ENCODE measurements at regions not wholly inside any gene's neighbourhood (a gene's known extent, or its start where the extent isn't known, plus 50 kb on each side); places are given as distances from the start of the nearest gene placed in this dataset.

DNA sequence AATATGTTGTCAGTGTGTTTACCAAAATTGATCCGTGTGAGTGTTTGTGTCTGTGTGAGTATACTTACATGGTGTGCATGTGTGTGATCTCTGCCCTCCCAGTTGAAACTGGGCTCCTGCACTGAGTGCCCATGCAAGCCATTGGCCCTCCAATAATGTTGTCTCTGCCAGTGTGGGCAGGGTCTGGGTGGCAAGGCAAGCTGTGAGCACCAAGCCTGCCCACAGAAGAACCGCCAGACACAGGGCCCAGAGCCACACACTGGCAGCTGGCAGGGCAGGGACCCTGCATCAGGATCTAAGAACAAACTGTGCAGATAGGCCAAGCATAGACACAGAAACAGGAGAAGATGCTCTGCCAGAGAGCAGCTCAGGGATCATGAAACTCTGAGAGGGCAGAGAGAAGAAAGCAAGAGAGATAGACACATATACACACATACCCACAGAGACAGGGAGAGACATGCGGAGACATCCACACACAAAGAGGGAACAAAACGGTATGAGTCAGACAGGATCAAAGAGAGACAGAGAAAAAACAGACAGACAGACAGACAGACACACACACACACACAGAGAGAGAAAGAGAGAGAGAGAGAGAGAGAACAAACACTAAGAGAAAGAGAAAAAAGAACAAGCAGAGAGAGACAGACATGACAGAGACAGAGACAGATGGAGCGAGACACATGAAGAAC, 555.0 kb downstream of the MID1IP1 start:
- DNase-seq: no peak

DNA sequence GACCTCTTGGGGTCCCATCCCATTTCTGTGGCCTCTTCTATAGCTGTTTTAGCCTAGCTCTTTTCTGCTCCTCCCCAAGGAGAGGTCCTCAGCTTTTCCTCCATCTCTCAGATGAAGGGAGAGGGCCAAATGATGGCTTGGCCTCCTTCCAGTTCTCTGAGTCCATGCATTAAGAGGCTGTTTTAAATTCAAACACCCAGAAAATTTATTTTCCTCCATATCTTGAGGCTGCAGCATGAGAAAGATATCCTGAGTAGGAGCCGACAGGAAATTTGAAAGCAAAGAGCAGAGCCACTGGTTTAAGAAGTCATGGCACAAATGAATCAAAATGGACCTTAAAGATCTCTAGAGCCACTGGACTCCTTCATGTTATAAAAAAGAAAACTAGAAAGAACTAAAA, 558.8 kb downstream of the MID1IP1 start:
- DNase-seq: no peak

GRCh38 chrX:39361736-39362135, 560.5 kb downstream of the MID1IP1 start:
- no peak for DNase-seq

GRCh38 chrX:39367416-39367815, 566.2 kb downstream of the MID1IP1 start:
- DNase-seq: no peak

DNA sequence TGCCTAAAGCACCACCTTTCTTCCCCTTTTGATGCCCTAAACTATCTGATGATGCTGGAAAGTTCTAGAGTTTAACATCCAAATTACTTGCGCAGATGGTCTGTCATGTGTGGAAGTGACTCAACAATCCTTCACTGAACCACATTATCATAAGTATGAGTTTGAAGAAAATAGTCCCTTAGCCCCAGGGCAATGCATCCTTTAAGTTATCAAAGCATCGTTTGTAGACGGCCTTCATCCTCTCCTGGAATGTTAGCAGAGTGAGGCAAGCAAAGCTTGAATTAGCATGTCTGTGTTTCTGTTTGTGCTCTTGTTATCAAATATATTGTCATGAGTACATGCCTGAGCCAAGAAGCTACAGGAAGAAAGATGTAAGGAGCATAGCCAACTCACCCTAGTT, 570.9 kb downstream of the MID1IP1 start:
- DNase-seq: no peak

DNA sequence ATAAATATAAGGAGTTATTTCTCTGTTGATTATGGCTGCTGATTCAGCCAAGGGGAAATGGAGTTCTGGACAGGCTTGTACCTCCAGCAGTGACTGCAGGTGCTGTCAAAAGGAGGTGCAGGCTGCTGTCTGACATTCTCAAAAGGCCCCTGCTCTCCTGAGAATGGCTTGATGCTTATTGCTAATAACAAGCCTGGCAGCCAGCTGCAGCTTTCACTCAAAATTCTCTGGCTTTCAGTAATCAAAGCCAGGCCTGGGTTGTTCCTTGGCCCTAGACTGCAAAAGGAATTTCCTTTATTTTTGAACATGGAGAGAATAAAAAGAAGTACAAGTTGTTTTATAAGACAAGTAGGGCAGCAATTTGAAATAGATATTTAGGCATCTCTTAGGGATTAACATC, 575.9 kb downstream of the MID1IP1 start:
- no peak for DNase-seq

- no peak for DNase-seq
Measured at GRCh38 chrX:39377773-39378172, 576.5 kb downstream of the MID1IP1 start.

- DNase-seq: no peak
Measured at GRCh38 chrX:39381422-39381821, 580.2 kb downstream of the MID1IP1 start.

DNA sequence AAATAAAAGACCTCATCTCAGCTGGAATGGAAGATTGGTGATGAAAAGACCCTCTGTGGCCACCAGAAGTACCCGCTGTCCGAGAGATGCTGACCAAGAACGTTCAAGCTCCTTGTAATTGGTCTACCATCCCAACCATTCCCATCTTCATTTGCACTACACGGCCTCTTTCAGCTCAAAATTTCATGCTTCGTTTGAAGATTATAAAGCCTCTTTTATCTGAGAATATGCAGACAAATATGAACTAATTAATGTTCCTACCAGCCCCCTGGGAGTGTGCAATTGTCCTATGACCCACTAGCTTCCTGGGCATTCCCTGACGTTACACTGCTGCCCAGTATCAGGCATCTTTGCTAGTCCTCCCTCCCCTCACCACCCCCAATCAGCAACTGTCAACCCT, 583.7 kb downstream of the MID1IP1 start:
- DNase-seq: no peak

- no peak for DNase-seq
Measured at GRCh38 chrX:39388730-39389129, 587.5 kb downstream of the MID1IP1 start.

GRCh38 chrX:39396358-39396995, 595.2 kb downstream of the MID1IP1 start:
- peak; percentile 8 to 25 for DNase-seq

GRCh38 chrX:39397561-39398199, 596.4 kb downstream of the MID1IP1 start:
- no peak for DNase-seq

GRCh38 chrX:39398215-39398962, 597.1 kb downstream of the MID1IP1 start:
- no peak for DNase-seq

DNA sequence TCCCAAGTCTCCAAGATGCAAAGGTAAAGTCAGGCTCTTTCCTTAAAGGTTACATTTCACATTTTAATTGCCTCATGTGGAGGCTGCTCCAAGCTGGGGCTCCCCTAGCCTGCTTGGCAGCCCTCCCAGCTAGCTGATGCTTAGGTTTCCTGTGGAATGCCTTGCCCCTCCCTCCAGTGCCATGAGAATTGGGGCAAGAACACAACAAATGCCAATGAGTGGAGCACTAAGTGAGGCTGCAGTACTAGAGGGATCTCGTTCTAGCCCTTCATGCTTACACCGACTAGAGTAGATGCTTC, 597.7 kb downstream of the MID1IP1 start:
- no peak for DNase-seq

DNA sequence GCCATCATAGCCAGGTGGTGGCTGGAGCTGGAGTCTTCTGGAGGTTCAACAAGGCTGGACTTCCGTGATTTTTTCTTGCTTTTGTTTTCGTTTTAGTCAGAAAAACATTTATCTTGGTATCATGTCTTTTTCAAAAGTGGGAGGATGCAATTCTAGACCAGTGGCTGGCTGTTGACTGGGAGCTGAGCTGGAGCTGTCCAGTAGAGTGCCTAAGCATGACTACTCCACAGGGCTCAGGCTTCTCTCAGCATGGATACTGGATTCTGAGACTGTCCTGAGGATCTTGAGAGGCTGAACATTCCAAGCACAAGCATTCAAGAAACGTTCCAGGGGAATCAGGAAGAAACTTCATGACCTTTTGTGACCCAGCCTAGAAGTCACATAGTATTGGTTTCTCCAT, 598.1 kb downstream of the MID1IP1 start:
- DNase-seq: no peak

GRCh38 chrX:39401483-39402110, 600.3 kb downstream of the MID1IP1 start:
- DNase-seq: no peak

- DNase-seq: no peak
Measured at GRCh38 chrX:39402158-39402557, 600.9 kb downstream of the MID1IP1 start.

GRCh38 chrX:39406799-39407198, 605.5 kb downstream of the MID1IP1 start:
- DNase-seq: no peak

DNA sequence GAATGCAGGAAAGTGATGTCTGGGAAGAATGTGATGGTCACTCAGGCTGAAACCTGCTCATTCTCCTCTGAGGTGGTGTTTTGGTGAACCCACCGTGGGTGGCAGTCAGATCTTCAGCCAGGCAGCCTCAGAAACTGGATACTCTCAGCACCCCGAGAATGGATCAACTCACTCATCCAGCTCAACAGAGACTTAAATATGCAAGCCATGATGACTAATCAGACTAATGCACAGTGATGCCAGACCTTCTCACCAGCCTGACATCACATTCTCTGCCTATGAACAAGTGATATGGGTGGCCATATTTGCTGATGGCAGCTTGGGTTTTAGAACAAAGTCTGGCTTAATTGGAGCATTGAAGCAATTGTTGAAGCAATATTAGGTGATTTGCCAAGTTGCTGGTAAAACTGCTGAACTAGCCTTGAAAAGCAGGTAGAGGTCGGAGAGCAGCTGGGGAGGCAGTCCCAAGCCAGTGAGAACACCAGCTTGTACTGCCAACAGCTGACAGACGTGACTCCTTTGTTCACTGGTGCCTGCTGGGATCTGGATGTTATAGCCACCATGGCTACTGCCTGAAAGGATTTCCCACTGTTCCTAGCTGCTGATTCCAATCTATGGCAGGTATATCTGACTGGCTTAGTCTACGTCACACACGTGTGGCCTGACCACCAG, 608.1 kb downstream of the MID1IP1 start:
- no peak for DNase-seq

DNA sequence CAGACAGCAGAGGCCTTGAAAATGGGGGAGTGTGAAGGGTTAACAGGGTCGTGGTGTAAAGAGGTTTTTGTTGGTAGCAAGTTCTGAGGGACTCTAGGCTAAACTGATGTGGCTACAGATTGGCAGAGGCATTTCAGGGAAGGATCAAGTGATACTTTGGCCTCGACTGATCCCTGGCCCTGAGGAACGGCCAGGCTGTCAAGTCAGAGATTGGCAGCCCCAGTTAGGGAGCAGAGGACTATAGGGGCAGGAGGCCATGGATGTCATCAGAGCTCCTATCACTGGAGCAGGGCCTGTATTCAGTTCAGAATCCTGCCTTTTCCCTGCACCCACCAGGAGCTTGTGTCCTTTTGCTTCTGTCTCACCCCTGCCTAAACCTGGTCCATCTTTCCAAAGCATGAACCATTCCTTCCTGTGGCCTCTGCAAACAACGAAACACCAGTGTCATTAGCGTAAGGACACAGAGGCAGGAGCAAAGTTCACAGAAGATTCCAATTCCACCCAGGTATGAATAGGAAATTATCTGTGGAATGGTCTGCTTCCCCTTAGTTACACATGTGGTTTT, 613.1 kb downstream of the MID1IP1 start:
- no peak for DNase-seq

DNA sequence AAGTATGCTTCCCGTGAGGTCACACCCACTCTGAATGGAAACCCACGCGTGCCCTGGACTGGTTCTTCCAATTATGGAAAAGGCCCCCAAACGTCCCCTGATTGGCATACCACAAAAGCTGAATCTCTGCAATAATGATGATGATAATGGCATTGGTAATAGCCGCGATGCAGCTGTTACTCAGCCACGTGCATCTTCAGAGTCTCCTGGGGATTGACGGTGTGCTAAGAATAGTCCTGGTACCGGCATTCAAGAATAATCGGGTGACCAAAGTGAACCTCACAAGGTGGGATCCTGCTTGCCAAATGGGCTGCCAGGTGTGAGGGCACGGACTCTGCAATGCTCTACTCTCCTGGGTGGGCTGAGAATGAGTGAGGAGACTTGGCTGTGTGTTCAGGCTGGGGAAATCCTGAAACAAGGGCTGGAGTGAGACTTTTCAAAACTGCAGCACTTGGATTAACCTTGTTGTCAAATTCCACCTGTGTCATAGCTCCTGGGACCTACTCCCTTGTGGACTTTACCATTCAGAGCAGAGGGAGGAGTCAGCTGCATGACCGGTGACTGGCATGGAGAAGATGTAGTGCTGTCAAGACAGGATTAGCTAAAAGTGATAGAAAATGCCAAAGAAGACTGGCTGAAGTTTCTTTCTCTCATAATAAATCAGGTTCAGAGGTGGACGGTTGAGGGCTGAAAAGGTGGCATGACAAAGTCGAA, 615.4 kb downstream of the MID1IP1 start:
- no peak for DNase-seq

- no peak for DNase-seq
Measured at GRCh38 chrX:39418254-39418704, 617.0 kb downstream of the MID1IP1 start.
